GM19397 (cell line): ENCODE measurements at regions not wholly inside any gene's neighbourhood (a gene's known extent, or its start where the extent isn't known, plus 50 kb on each side); places are given as distances from the start of the nearest gene placed in this dataset.

Source experiments
- ATAC-seq: cut with Tn5 transposase; IDR thresholded peaks from one replicate; pipeline ENCODE4 v1.9.1; 2021; ENCODE audit warnings: mild to moderate bottlenecking, moderate library complexity; ENCODE audit not compliant: unreplicated experiment

- no peak for ATAC-seq
These were observed 133.9 kb upstream of the SOX4 start for GRCh38 chr6:21459641-21460040.

- no peak for ATAC-seq
These were observed 131.6 kb upstream of the SOX4 start for GRCh38 chr6:21461844-21462518.

DNA sequence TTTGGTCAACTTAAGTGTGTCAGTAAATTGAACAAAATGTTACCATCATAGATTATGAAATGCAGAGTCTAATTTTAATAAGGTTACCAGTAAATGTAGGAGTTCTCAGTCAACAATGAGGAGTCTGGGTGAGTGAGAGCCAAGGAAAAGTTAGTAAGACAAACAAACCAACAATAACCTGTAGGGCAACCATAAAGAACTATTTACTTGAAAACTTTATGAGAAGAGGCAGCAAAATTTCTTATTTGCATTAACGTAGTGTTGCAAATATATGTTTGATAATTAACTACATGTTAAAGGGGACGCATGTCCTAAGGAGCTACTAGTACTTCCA lies 131.1 kb upstream of the SOX4 start:
- no peak for ATAC-seq

DNA sequence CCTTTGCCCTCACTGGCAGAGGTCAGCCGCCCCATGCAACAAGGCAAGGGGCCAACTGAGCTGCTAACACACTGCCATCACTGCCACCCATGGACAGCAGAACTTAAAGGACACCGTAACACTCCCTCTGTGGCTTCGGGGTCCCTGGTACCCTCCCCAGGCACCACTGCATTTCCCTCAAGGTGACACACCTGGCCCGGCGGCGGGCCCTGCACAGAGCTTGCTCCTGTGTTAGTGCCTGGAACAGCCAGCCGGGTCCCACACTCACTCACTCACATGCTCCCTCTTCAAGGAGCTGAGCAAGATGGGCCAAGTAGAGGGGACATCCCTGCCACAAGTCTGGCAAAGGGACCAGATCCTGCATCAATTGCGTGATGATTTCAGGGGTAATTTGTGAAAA lies 126.5 kb upstream of the SOX4 start:
- ATAC-seq, result no peak

DNA sequence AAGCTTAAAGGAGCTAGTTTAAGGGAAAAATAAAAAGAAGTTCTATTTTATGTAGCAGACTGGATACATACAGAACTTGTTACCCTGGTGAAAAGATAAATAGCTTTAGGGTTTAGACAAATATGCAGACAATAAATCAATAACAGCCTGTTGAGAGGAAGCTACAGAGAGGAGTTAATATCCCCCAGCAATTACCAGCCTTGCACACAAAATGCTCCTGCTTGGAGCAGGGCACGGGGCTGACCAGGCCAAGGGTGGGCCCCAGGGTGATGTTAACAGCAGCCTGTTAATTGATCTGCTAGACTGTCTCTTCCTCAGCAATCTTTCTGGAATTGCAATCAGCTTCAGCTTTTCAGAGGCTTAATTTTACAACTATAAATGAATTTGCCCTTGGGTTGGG lies 125.1 kb upstream of the SOX4 start:
- no peak for ATAC-seq

GRCh38 chr6:21469213-21469612 lies 124.3 kb upstream of the SOX4 start:
- ATAC-seq, result no peak

- no peak for ATAC-seq
These were observed 117.4 kb upstream of the SOX4 start for GRCh38 chr6:21476112-21476511.

GRCh38 chr6:21478411-21478810 lies 115.1 kb upstream of the SOX4 start:
- no peak for ATAC-seq

DNA sequence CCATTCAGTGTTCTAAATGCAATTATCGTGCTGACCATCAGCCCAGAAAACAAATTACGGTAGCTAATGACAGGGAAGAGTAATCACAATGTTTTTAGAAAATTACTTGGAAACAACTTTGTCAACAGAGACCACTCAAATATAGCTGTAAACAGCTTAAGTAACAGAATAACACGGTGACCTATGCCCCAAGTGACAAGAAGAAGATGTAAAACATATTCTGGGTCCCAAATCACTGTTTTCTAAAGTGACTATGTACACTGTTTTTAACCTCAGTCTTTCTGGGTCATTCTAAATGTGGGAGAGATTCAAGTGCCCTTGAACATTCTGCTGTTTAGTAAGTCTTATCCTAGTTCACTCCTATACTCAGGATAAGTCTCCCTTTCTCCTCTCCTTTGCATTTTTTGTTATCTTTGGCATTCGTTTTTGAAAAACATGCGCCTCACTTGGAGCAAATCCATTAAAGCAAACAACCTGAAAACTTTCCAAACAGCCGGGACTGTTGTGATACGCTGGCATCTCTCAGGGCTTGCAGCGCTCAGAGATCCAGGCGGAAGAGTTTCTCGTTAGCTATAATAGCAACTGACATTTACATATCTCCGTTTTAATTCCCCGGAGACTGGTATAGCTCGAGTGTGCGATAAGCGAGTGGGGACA lies 114.5 kb upstream of the SOX4 start:
- ATAC-seq, result no peak

- no peak for ATAC-seq
These were observed 107.4 kb upstream of the SOX4 start for GRCh38 chr6:21486115-21486514.

- ATAC-seq, result no peak
These were observed 103.7 kb upstream of the SOX4 start for GRCh38 chr6:21489826-21490225.

DNA sequence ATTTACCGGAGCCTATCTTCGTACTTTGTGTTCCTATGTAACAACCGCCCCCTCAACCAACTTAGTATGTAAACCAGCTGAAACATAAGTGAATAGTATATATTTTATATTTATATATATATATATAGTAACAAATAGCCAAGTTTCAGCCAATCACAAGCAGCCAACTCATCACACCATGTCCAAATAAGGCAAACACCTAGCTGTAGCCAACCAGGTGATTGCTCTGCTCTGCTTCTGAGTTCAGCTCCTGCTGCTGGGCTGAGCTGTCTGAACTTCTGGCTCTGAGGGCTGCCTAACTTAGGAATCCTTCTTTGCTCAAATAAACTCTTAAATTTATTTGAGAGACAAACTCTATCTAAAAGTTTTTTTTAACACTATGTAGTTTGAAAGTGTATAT lies 101.6 kb upstream of the SOX4 start:
- no peak for ATAC-seq

GRCh38 chr6:21494505-21494904 lies 99.0 kb upstream of the SOX4 start:
- ATAC-seq, result no peak

GRCh38 chr6:21496196-21496595 lies 97.4 kb upstream of the SOX4 start:
- ATAC-seq, result no peak

- ATAC-seq, result no peak
These were observed 96.8 kb upstream of the SOX4 start for GRCh38 chr6:21496706-21497105.

- ATAC-seq, result no peak
These were observed 93.1 kb upstream of the SOX4 start for GRCh38 chr6:21500314-21501020.

DNA sequence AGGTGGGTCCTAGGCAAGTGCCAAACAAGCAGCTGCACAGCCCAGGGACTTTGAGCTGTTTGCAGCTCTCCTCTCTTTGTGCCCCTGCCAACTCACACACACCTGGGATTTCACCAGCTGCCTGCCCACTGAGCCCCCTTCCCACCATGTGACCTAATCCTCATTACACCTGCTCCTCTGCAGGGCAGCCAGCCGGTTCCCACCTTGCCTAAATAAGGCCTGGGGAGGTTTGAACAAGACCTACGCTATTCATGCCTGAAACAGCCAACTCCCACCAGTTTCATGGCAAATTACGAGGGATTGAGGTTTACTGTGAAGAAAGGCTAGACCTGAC lies 92.6 kb upstream of the SOX4 start:
- ATAC-seq, result no peak

DNA sequence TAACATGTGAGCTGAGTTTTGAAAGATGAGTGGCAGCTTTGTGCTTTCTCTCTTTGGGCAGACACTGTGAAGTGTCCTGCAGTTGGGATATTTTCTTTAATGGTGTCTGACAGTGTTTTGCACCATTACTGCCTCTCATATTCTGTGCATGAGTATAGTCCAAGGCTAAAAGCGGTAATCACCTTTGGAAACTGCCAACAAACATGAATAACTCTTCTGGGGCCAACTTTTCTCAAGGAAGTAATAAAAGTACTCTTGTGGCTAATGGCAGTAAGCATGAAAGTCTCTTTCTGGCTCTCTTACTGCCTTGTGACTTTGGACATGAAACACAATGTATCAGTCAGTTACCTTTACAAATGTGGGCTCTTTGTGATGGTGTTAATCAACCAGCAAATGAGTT lies 91.7 kb upstream of the SOX4 start:
- ATAC-seq, result no peak

DNA sequence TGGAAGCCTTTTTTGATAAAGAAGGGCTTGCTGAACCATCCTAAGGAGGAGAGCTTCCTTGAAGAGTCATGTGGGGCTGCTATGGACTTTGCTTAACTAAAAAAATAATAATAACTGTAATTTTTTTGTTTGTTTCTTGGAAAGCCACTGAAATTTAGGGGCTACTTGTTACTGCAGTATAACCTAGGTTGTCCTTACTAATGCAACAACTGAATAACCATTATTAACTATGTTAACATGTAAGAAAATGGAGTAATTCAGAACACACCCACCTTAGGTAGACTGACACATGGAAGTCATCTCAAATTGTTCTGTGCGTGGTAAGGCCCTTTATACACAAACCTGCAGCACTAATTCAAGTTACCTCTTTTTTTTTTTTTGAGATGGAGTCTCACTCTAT lies 90.9 kb upstream of the SOX4 start:
- ATAC-seq, result no peak

GRCh38 chr6:21504790-21505189 lies 88.8 kb upstream of the SOX4 start:
- no peak for ATAC-seq

DNA sequence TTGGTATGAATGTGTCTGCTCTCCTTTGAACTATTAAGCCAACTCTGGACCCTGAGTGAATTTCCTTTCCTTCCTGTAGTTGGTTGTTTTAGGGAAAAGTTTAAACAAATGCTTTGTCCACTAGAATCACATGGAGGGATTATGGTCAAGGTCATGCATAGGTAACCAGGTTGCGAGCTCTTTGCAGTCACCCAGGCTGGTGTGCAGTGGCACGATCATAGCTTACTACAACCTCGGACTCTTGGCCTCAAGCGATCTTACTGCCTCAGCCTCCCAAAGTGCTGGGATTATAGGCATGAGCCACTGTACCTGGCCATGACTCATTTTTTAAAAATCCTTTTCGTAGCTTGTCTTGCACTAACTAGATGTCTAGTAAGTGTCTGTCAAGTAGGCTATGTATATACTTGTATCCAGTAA lies 88.0 kb upstream of the SOX4 start:
- no peak for ATAC-seq

DNA sequence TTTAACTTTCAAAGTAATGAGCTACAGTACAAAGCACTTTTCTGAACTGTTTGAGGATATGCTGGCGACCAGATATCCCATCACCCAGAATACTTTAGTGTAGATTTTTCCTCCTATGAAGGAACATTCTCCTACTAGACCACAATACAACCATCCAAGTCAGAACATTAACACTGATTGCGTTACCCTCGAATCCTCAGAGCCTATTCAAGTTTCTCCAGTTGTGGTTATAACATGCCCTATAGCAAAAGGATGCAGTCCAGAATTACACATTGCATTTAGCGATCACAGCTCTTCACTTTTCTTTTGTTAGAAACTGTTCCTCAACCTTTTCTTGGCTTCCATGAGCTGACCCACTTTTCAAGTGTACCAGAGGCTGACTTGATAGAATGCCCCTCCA lies 87.4 kb upstream of the SOX4 start:
- no peak for ATAC-seq

GRCh38 chr6:21507811-21508210 lies 85.7 kb upstream of the SOX4 start:
- ATAC-seq, result no peak
